ENCODE measurements at regions not wholly inside any gene's neighbourhood (a gene's known extent, or its start where the extent isn't known, plus 50 kb on each side); places are given as distances from the start of the nearest gene placed in this dataset.

DNA sequence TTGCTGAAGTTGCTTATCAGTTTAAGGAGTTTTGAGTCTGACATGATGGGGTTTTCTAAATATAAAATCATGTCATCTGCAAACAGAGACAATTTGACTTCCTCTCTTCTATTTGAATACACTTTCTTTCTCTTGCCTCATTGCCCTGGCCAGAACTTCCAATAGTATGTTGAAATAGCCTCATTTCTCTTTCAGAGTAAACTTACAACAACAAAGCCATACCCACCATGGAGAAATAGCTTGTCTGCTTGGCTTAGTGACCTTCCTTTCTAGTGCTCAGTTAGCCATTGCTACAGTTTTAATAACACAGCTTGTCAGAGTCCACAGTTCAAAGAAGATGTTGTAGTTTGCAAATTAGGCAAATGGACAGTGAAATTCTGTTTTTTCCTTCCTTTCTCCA, 228.0 kb downstream of the ETAA1 start:
- no peak for DNase-seq

DNA sequence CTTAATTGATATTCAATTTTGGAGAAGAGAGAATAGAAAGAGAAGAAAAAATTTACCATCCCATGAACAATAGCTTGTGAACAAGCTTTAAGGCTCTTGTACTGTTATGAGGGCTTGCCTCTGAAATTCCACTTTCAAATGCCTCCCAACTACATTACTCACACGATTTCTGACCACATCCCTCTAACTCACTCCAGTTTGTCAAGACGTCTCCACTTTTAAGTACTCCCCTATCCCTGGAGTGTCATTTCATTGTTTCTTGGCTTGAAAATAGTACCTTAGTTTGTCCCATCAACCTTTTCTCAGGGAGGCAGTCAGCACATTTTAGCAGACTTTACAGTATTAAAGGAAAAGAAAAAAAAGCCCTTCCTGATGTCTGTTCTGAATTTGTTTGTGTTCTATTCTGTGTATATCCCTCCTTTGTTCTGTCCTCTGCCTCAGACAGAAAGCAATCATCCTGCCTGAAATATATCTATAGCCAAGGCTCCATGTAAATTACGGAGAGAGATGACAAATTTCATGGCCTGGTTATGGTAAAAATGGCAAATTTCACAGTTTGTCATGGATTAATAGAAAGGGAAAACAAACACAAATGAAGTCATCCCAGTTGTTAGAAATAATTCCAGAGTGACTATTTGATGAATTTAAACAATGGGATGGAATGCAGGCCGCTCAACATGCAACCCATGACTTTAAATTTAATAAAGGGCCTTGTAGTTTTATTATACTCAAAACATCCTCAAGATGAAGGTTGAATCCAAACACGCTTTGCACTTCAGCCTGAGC, 228.8 kb downstream of the ETAA1 start:
- DNase-seq = no peak

DNA sequence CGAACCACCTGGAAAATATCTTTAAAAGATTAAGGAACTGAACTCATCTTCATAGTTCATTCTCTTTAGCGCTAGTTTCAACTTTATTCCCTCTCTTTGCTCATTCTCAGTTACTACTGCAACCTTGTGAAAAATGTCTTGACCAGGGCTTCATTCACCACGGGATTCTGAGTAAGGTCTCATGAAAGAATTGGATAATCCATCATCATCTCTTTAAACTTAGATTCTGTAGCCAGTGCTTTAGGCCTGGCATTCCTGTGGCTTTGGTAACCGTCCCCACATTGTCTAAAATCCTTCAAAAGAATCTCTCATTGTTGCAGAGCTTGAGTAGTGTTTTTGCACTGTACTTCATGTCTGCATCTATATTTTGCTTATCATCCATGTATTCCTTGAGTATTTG, 229.5 kb downstream of the ETAA1 start:
- no peak for DNase-seq

DNA sequence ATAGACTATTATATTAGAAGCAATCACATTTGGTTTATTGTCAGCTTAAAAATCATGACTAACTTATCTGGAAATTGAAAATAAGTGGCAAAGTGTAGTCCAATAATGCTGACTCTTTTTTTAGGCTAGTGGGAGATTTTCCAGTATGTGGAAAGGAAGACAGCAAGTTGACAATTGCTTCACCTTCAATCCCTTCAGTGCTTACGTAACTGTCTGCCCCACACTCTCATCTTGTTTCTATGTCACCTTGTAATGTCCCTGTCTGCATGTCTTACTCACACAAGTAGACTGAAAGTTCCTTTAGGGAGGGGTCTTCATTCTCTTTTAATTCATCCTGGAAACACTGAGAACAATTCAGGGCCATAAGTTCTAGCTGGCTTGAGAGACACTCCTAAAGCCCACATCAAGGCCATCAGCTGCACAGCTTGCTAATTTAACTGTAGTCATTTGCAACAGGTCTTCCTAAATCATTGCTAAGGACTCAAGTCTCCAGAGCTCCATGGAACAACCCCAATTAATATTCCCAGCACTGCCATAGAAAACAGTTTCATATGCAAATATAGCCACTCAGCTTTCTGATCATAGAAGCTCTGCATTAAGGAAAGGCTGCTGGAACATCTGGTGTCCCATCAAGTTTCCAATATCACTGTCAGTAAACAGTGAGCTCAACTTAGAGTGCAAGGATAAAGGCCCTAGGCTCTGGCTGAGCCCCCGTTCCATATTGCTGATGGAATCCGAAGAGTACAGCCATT, 230.5 kb downstream of the ETAA1 start:
- no peak for DNase-seq

DNA sequence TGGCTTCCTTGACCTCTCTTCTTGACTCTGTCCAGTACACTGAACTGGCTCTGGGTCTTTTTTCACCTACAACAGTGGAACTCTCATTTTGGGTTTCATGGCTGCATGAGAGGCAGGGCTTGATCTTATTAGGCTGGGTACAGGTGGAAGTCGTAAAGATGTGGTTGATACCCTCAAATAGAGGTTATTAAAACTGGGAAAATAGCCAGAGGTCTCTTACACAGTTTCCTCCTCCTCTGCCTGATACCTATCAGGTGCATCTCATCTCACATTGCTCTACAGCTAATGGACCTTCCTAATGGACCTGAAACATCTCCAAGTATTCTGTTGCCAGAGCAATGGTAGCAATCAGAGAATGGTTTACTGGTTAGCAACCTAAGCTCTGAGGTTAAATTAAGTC, 231.8 kb downstream of the ETAA1 start:
- DNase-seq = no peak

DNA sequence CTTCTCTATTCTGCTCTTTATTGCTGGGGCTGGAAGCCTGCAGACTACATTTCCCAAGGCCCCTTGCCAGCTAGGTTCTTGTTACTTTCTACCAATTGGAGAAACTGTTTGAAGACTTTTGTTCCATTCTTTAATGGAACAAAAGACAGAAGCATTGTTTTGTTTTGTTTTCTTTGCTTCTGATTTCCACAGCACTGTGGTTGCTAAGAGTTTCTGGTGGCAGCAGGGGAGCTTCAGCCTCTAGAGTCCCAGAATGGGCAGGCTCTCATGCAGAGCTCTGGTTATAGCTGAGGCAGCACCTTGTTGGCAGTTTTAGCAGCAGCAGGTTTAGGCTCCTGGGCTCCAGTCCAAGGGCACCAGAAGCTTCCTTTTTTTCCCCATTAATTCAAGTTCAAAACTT, 234.3 kb downstream of the ETAA1 start:
- DNase-seq = peak; percentile 28

DNA sequence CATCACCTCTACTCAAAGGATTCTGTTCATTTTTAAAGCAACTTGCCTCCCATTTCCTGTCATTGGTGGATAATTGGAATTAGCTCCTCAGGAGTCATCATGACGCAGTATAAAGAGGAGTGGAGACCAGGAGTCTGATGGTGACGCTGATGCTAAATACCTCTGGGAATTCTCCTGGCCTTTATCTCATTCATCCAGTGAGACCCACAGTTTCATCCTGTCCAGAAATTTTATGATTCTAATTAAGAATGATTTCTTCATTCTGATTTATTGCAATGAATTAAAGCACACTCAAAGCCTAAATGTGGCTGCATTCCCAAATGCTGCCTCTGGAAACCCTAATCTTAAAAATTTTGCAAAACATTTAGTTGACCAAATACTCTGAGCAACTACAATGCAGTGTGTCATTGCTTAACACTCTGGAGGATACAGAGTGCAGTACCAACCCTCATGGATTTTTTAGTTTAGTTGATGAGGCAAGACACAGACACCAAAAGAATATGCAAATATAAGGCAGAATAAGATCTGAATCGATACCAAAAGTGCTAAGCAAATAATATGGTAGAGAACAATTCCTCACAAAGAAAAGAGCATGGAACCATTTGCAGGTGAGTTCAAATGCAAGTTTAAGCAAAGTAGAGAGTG, 236.2 kb downstream of the ETAA1 start:
- no peak for DNase-seq

DNA sequence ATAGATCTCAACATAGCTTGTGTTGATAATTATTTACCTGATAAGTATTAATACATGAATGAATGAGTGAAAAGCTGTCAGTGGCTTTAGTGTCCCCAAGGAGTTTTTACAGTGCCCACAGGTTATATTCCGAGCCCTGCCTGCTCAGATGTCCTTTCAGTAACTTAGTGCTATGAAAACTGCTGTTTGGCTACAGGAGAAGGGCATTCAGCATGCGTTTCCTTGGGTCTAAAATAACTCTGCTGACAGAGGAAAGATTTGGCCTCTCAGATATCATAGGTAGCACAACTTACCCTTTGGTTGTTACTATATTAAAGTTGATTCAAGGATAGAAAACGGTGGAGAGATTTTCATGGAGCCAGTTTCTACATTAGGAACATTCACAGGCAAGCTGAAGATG, 241.0 kb downstream of the ETAA1 start:
- no peak for DNase-seq

DNA sequence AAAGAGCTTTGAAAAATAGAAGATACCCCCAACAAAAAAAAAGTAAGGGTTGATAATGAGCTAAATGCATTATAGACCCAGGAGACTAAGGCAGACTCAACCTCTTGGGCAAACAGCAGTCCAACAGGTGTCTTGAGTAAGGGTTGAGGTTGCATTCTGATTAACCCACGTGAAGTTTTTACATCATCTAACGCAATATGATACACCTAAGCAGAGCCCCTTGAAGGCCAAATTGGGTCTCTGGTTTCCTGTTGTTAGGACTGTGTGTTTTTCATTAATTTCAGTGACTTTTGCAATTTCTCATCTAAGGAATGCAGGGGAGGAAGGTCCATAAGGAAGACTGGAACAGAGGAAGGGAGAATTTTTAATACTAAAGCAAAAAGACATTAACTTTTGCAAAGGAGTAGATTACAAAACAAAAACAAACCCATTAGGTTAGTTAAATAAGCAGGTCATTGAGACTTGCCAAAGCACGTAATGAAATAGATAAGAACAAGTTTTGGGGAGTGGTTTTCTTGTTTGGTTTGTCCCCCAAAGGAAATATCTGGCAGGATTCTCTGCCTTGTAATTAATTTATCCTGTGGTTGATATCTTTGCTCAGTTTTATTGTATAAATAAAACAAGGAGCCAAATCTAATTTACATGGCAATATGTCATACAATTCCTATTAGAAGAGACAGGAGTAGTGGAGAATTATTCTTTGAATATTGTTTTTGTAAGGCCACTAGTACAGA, 244.3 kb downstream of the ETAA1 start:
- DNase-seq = no peak

DNA sequence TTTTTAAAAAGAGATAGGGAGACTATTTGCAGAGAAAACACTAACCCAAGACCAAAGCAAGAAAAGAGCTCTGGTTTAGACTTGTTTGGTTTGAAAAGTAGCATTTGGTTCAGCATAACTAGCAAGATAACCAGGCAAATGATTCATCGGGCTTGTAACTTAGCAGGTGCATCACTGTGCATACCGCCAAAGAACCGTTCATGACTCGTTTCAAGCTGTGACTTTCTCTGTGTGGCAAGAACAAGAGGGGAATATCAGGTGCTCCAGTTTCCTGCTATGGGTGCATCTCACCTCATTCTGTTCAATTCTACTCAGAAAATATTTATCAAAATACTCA, 244.9 kb downstream of the ETAA1 start:
- DNase-seq = no peak

DNA sequence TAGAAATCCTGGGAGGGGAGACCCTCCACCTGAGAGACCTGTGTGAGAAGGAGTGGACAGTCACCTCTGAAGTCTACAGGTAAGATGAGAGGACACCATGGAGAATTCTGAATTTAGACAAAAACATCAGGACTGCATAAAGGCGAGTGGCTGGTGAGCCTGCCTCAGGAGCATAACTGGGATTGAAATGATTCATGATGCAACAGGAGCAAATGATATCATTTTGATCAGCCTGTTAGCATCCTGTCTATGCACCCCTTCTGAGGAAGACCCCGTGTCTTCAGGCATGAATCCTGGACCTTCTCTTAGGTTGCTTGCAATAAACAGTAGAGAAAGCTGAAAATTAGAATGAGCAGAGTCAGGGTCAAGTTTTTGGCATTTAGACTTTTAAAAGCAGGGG, 245.8 kb downstream of the ETAA1 start:
- no peak for DNase-seq

DNA sequence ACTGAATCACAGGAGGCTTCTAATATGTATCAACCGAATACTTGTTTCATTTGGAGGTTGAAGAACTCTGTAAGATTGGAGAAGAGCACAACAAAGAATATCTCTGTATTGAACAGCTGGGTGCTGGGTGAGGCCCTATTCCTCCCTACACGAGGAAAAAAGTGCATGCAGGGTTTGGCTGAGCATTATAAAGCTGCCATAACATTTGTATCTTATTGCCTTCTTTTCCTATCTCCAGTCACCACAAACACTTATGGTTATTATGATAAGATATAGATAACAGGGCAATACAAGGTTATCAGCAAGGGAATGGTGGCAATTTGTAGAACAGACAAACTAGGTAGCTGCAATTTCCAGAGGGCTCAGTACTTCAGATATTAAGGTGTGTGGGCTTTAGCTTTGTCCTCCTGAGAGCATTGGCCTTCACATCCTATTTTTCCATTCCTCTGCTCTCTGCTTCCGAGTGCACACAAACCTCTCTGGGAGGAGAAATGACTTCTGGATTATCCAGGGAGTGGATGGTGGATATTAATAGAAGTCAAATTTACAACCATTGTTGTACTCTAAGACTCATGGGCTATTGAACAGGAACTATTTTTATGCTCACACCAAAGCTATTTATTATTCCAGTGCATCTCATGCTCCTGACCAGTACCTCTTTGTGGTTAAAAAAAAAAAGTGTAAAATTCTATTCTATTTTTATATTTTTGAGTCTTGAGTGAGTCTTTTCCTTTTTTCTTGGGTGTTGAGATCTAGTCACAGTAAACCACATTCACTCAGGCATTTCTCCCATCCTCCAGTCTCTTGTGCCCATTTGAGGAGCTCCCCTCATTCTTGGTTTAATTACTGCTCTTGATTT, 248.4 kb downstream of the ETAA1 start:
- no peak for DNase-seq

DNA sequence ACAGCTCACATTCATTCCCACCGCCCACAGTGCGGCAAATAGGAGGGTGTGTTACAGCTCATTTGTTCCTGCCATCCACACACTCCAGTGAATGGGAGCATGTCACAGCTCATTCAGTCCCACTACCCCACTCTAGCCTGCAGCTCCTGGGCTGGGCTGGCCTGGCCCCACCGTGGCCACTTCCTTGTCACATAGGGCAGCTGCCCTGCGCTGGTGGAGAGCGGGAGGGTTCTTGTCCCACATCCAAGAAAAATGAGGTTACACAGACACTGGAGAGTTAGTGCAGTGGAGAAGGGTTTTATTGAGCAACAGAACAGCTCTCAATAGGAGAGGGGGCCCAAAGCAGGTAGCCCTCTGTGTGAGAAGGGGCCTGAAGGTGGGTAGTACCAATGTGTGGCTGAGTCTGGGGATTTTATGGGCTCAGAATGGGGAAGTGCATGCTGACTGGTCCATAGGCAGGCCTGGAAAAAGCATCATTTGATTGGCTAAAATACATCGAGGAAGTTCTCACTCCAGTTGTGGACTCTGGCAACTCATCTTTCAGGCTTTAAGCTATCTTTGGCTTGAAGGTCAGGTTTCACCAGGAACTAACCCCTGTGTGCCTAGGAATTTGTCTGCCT, 249.7 kb downstream of the ETAA1 start:
- DNase-seq = no peak

DNA sequence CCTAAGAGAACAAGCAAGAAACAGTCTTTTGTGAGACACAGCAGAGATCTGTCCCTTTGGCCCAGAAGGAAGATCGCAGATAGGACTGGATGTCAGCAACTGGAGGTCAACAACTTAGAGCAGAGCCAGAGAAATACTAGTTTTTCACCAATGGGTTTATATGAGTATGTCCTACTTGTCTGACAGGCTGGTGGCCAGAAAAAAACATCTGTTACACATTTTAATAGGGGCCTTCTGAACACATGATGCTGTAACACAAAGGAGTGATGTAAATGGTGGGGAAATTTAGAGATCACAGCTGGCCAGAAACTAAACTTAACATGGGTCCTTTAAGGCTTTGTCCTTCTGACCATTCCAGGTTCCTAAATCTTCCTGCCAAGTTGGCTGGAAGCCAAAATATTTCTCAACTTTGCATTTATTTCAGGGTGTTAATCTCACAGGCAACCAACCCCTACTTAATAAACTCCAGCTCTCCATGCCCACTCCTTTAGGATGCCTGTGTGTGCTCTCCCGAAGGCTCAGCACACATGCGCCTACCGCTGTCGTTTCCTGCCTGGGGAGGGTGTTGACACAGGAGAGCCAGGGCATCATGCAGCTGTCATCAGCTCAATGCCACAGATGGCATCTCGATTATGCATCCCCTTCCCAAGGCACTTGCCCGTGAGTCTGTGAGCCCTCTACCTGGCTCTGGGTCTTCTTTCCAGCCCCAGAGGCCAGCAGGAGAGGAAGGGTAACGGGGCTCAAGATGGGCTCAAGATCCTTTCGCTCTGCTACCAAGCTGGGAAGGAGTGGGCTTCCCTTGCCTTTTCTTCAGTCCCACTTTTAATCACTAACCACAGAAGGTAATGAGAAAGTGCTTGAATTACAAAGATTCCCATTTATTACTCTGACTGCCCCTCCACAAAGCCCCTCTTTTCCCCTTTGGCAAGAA, 252.5 kb downstream of the ETAA1 start:
- no peak for DNase-seq

DNA sequence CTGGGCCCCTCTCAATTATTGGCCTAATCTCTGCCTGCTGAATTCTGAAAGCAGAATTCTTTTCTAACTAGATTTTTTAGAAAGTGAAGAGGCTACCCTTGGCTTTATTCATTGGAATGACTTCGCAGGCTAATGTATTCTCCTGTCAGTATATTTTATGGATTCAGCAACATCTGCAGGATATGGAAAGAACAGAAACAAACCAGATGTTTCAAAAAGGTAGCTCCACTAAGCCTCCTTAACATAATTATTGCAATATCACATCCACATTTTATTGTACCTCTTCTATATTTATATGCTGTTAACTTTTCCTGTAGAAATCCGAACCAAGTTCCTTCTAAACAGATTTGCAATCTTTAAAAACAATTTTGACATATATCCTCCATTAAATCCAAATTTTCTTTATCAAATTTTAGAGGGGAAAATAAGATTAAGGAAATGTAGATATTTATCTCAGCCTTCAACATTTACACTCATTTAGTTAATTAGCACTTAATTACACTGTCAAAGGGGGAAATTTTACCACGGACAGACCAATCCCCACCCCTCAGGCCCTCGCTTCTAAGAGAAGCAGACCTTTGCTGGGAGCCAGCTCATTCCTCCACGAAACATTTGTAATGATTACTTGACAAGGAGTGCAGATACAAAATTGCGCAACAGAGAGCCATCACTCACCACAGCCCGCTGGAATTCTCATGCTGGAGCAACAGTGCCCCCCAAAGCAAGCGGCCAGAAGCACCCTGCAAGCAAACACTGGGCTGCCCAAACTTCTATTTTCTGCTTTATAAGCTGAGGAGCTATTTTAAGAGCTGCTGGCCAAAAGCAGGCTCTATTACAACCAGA, 253.4 kb downstream of the ETAA1 start:
- DNase-seq = peak; percentile 73

DNA sequence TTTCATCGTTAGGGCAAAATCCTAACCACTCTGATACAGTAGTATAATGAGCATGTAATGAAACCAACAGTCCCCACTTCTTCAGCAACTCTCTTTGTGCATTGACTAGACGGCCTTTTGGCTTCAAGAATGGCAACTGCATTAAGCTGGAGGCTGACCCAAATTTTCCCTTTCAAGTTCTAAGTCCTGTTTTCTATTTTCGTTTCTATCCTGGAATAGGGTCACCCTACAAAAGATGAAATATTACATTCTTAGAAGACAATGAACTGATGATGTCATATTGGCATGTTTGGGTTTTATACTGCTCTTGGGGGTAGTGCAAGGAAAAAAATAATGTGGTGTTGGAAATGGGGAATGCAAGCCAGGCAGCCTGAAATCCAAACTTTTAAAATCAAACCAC, 254.4 kb downstream of the ETAA1 start:
- DNase-seq = no peak

DNA sequence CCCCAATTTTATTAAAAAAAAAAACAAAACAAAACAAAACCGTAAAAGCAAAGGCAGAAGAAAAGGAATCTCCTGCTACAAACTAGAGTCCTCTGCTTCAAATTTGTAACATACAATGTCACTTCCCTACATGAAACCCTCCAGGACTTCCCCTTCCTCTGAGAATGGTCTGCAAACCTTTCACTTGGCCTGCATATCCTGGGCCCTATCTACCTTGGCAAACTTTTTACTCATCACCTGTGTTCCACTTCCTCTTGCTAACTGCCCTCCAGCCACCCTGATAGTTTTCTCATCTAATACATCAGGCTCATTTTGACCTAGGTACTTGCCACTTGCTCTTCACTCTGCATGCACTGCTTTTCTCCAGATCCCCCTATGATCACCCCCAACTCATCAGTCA, 255.5 kb downstream of the ETAA1 start:
- DNase-seq = no peak

DNA sequence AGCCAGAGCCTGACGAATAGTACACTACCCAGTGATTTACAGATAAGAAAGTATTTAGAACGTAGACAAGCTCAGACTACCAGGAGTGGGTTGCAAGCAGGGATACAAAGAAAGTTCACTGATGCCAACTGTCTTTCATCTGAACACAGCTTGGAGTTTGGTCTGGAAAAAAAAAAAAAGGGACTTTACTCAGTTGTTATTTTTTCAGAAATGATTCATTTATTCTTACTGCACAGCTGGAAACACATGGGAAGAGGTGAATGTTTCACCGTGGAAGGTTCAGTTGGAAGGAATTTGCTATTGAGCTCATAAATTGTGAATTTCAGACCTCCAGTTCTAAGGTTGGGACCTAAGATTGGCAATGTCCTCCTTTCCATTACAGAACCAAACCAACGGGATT, 259.7 kb downstream of the ETAA1 start:
- DNase-seq = no peak

DNA sequence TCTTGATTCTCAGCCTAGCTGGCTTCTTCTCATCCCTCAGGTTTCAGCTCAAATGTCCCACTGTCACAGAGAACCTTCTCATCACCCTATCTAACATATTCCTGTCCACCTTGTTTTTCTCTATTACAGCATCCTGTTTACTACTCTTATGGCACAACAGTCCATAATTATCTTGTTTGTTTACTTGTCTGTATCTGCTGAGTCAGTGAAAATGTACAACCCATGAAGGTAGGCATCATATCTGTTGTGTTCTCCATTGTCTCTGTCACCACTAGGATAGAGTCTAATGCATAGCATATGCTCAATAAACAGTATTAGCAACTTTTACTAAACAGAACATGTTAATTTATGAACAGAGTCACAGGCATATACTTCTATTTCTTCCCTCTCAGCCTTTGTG, 261.7 kb downstream of the ETAA1 start:
- no peak for DNase-seq

DNA sequence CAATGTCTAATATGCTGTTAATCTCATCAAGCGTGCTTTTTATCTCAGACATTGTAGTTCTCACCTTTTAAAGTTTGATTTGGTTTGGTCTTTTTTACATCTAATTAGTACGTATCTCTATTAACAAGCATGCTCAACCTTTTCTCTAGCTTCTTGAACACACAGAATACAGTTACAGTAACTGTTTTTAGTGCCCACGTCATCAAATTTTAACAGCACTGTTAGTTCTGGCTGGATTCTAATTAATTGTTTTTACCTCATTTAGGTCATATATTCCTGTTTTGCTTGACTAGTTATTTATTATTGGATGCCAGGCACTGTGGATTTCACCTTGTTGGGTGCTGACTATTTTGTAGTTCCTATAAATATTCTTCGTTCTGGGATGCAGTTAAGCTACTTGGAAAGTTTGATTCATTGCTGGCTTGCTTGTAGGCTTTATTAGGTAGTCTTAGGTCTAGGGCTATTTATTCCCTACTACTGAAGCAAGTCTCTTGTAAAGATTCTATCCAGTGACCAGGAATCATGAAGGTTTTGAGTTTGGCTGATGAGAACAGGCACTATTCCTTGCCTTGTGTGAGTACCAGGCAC, 263.0 kb downstream of the ETAA1 start:
- DNase-seq = no peak

Data from OCI-M1 (cell line).